ENCODE measurements at regions not wholly inside any gene's neighbourhood (a gene's known extent, or its start where the extent isn't known, plus 50 kb on each side); places are given as distances from the start of the nearest gene placed in this dataset.

GRCh38 chr12:32034045-32034444 lies 72.6 kb upstream of the BICD1 start:
- H3K9me2 ChIP-seq (ENCODE audit: insufficient read depth, low read length): no peaks in the 10 kb centered on the region

DNA sequence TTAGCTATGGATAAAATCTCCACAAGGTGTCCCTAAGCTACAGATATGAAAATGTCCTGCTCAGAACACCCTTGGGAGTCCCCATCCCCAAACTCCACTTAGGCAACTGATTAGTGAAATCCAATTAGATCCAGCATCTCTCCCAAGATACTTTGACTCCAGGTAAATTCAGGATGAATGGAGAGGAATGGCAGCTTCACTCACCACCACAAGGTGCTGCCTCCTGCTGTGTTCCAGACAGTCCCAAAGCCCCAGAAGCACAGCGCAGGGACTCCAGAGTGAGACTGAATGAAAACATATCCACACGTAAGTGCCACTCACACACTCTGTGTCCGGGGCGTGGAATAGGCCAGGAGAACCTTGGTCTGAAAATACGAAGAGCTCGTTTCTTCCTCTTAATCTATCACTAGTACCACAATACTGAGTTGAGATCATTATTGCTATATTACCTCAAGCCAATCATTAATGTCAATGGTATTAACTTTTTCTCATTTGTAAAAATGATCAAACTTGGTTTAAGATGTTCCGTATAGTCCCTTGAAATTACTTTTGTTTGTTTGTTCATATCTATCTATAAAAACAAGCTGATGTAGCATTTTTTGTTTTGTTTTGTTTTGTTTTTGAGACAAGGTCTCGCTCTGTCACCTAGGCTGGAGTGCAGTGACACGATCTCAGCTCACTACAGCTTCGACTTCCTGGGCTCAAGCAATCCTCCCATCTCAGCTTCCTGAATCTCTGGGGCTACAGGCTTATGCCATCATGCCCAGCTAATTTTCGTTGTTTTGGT lies 70.0 kb upstream of the BICD1 start:
- Histone ChIP-seq H3K36me3 (ENCODE audit: insufficient read depth, low read length) (no peaks in the 10 kb centered on the region), H4K20me1 (ENCODE audit: insufficient read depth) (no peaks in the 10 kb centered on the region), H3F3A (ENCODE audit: insufficient read depth, low read length, poor library complexity, severe bottlenecking) (no peaks in the 10 kb centered on the region), H2AFZ (ENCODE audit: low read depth, low read length) (no peak overlapping the region), H3K9ac (ENCODE audit: low read length) (no peak overlapping the region), H3K4me2 (ENCODE audit: low read length) (no peak overlapping the region), H3K27me3 (ENCODE audit: insufficient read depth, low read depth, low read length) (no peaks in the 10 kb centered on the region), H3K9me2 (ENCODE audit: insufficient read depth, low read length) (no peaks in the 10 kb centered on the region), H3K9me3 (ENCODE audit: low read length) (no peaks in the 10 kb centered on the region), H3K79me2 (replicated peaks; ENCODE audit: insufficient read depth, low read length) (no peaks in the 10 kb centered on the region), H3K4me3 (ENCODE audit: low read length) (no peak overlapping the region), H3K27ac (ENCODE audit: low read length) (no peak overlapping the region)
- TF ChIP-seq RAD21 (conservative IDR thresholded peaks at IDR 0.05): no peak
- TF ChIP-seq TAF1 (IDR thresholded peaks at IDR 0.05; ENCODE audit: low read depth): no peak
- no peak for TF ChIP-seq EZH2 (IDR thresholded peaks at IDR 0.05; ENCODE audit: borderline replicate concordance, insufficient read depth, low read length, poor library complexity, severe bottlenecking)
- no peak for TF ChIP-seq EP300 (conservative IDR thresholded peaks at IDR 0.05; ENCODE audit: poor library complexity, severe bottlenecking)
- no peak for TF ChIP-seq REST (IDR thresholded peaks at IDR 0.05; ENCODE audit: borderline replicate concordance)
- no peak for TF ChIP-seq MXI1 (conservative IDR thresholded peaks at IDR 0.05; ENCODE audit: poor library complexity, severe bottlenecking)
- no peak for TF ChIP-seq POLR2AphosphoS5 (IDR thresholded peaks at IDR 0.05)

More at GRCh38 chr12:32034045-32034444, 72.6 kb upstream of the BICD1 start:
- Histone ChIP-seq H3F3A (ENCODE audit: insufficient read depth, low read length, poor library complexity, severe bottlenecking) (no peaks in the 10 kb centered on the region), H3K4me3 (ENCODE audit: low read length) (no peak overlapping the region), H3K79me2 (replicated peaks; ENCODE audit: insufficient read depth, low read length) (no peaks in the 10 kb centered on the region), H2AFZ (ENCODE audit: low read depth, low read length) (no peak overlapping the region), H4K20me1 (ENCODE audit: insufficient read depth) (no peaks in the 10 kb centered on the region), H3K9me3 (ENCODE audit: low read length) (no peaks in the 10 kb centered on the region), H3K9ac (ENCODE audit: low read length) (no peak overlapping the region), H3K27ac (ENCODE audit: low read length) (no peak overlapping the region), H3K4me2 (ENCODE audit: low read length) (no peak overlapping the region), H3K36me3 (ENCODE audit: insufficient read depth, low read length) (no peaks in the 10 kb centered on the region), H3K27me3 (ENCODE audit: insufficient read depth, low read depth, low read length) (no peaks in the 10 kb centered on the region)
- no peak for TF ChIP-seq CTCF (IDR thresholded peaks at IDR 0.05; ENCODE audit: poor library complexity, severe bottlenecking)
- no peak for TF ChIP-seq EZH2 (IDR thresholded peaks at IDR 0.05; ENCODE audit: borderline replicate concordance, insufficient read depth, low read length, poor library complexity, severe bottlenecking)
- TF ChIP-seq RAD21 (conservative IDR thresholded peaks at IDR 0.05): no peak
- TF ChIP-seq MXI1 (conservative IDR thresholded peaks at IDR 0.05; ENCODE audit: poor library complexity, severe bottlenecking): no peak
- no peak for TF ChIP-seq TAF1 (IDR thresholded peaks at IDR 0.05; ENCODE audit: low read depth)
- no peak for TF ChIP-seq POLR2AphosphoS5 (IDR thresholded peaks at IDR 0.05)
- no peak for TF ChIP-seq SMC3 (conservative IDR thresholded peaks at IDR 0.05; ENCODE audit: poor library complexity)
- no peak for TF ChIP-seq REST (IDR thresholded peaks at IDR 0.05; ENCODE audit: borderline replicate concordance)
- no peak for TF ChIP-seq EP300 (conservative IDR thresholded peaks at IDR 0.05; ENCODE audit: poor library complexity, severe bottlenecking)

Measured in neural cell (in vitro differentiated cells).